ENCODE measurements at regions not wholly inside any gene's neighbourhood (a gene's known extent, or its start where the extent isn't known, plus 50 kb on each side); places are given as distances from the start of the nearest gene placed in this dataset.

DNA sequence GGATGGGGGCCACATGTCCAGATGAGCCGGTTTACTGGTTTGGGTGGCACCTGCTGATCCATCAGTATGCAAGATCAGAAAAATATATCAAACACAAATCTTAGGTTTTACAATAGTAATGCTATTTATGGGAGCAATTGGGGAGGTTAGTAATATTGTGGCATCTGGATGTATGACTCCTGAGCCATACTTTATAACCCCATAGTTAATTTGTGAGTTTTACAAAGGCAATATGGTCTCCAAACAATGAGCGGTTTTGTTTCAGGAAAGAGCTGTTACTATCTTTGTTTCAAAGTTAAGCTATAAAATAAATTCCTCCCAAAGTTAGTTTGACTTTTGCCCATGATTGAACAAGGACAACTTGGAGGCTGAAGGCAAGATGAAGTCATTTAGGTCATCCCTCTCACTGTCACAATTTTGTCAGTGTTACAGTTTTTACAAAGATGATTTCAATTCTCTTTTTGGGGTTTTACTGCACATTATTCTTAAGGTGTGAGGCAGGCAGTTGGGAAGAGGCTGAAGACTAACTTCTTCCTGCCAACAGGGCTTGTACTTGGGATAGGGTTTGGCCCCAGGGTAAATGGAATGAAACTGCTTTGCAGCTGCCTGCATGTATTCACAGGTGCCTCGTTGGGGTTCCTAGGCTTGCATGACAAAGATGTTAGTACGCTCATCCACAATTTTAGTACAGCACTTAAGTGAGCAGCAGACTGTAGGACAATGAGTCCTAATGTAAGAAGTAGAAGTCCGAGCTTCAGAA, 296.6 kb upstream of the NDN start (continued):
- TF ChIP-seq ZNF274 (IDR thresholded peaks at IDR 0.05; ENCODE audit: low read depth, low read length) (no peak), ZFX (IDR thresholded peaks at IDR 0.05) (no peak), RAD21 (IDR thresholded peaks at IDR 0.05; ENCODE audit: low read depth) (no peak), POLR2A (IDR thresholded peaks at IDR 0.05; ENCODE audit: borderline replicate concordance, extremely low read depth, insufficient read depth, insufficient read length) (no peak), CBX3 (IDR thresholded peaks at IDR 0.05; ENCODE audit: low read depth) (no peak), FOSL1 (IDR thresholded peaks at IDR 0.05; ENCODE audit: low read depth) (no peak), CEBPB (IDR thresholded peaks at IDR 0.05; ENCODE audit: low read depth) (no peak)
- TF ChIP-seq, protein P1, sequence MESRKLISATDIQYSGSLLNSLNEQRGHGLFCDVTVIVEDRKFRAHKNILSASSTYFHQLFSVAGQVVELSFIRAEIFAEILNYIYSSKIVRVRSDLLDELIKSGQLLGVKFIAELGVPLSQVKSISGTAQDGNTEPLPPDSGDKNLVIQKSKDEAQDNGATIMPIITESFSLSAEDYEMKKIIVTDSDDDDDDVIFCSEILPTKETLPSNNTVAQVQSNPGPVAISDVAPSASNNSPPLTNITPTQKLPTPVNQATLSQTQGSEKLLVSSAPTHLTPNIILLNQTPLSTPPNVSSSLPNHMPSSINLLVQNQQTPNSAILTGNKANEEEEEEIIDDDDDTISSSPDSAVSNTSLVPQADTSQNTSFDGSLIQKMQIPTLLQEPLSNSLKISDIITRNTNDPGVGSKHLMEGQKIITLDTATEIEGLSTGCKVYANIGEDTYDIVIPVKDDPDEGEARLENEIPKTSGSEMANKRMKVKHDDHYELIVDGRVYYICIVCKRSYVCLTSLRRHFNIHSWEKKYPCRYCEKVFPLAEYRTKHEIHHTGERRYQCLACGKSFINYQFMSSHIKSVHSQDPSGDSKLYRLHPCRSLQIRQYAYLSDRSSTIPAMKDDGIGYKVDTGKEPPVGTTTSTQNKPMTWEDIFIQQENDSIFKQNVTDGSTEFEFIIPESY (IDR thresholded peaks at IDR 0.05; ENCODE audit: extremely low read depth, insufficient replicate concordance, low read length): no peak

DNA sequence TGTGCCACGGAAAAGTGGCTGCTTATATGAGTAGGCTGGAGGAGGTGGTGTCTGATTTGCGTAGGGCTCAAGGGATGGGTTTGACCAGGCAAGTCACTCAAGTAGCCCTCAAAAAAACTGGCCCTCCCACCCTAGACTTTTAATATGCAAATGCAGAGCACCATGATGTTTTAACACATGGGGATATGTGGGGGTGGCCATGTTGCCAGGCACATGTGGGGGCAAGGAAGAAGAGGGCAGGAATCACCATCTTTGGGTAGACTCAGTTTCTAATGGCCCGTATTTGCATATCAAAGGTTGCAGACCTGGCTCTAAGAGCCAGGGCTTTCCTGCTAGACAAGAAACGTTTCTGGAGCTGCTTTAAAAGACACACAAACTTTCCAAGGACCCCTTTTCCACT, 307.2 kb upstream of the NDN start:
- H3K4me1 ChIP-seq (ENCODE audit: control insufficient read depth in 1 of 2, insufficient read depth in 2 of 2, low read length in 2 of 2): no peaks in the 10 kb centered on the region
- H3K79me2 ChIP-seq (ENCODE audit: insufficient read depth, low read length): no peaks in the 10 kb centered on the region
- no peak overlapping the region for H3K4me3 ChIP-seq (replicated peaks in 1 of 2; ENCODE audit: low read depth in 1 of 2, low read length in 2 of 2)
- H3K9me2 ChIP-seq (ENCODE audit: insufficient read depth): no peaks in the 10 kb centered on the region
- H3K9me3 ChIP-seq (ENCODE audit: control insufficient read depth in 1 of 2, insufficient read depth in 1 of 2, low read depth in 1 of 2, low read length in 2 of 2): peaks cover 0 to 47% of the 10 kb centered on the region in 2 experiments; a peak in 2 of 4 replicates
- ATAC-seq: no peak
- H3K4me2 ChIP-seq (ENCODE audit: low read length): no peak overlapping the region
- H3K27ac ChIP-seq (ENCODE audit: low read depth, low read length): no peak overlapping the region
- no peak for DNase-seq (ENCODE audit: low read depth, low spot score)
- no peaks in the 10 kb centered on the region for H4K20me1 ChIP-seq (ENCODE audit: insufficient read depth)
- TF ChIP-seq EZH2 (IDR thresholded peaks at IDR 0.05) (no peak), ZFX (IDR thresholded peaks at IDR 0.05) (no peak), CEBPB (IDR thresholded peaks at IDR 0.05; ENCODE audit: low read depth) (no peak), POLR2AphosphoS5 (IDR thresholded peaks at IDR 0.05; ENCODE audit: low read depth, low read length) (no peak), ZNF274 (IDR thresholded peaks at IDR 0.05; ENCODE audit: low read depth, low read length) (no peak), RAD21 (IDR thresholded peaks at IDR 0.05; ENCODE audit: low read depth) (no peak), TCF7L2 (IDR thresholded peaks at IDR 0.05; ENCODE audit: borderline replicate concordance, extremely low read depth, insufficient read depth, insufficient read length) (no peak), POLR2A (IDR thresholded peaks at IDR 0.05; ENCODE audit: borderline replicate concordance, extremely low read depth, insufficient read depth, insufficient read length) (no peak), FOSL1 (IDR thresholded peaks at IDR 0.05; ENCODE audit: low read depth) (no peak), SIN3A (IDR thresholded peaks at IDR 0.05; ENCODE audit: low read depth) (no peak), SP1 (IDR thresholded peaks at IDR 0.05; ENCODE audit: low read depth) (no peak), ELF1 (IDR thresholded peaks at IDR 0.05; ENCODE audit: borderline replicate concordance, low read depth) (no peak)
- TF ChIP-seq, protein P2, sequence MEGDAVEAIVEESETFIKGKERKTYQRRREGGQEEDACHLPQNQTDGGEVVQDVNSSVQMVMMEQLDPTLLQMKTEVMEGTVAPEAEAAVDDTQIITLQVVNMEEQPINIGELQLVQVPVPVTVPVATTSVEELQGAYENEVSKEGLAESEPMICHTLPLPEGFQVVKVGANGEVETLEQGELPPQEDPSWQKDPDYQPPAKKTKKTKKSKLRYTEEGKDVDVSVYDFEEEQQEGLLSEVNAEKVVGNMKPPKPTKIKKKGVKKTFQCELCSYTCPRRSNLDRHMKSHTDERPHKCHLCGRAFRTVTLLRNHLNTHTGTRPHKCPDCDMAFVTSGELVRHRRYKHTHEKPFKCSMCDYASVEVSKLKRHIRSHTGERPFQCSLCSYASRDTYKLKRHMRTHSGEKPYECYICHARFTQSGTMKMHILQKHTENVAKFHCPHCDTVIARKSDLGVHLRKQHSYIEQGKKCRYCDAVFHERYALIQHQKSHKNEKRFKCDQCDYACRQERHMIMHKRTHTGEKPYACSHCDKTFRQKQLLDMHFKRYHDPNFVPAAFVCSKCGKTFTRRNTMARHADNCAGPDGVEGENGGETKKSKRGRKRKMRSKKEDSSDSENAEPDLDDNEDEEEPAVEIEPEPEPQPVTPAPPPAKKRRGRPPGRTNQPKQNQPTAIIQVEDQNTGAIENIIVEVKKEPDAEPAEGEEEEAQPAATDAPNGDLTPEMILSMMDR (IDR thresholded peaks at IDR 0.05 in 2 of 3, conservative IDR thresholded peaks at IDR 0.05 in 1 of 3; ENCODE audit: borderline replicate concordance in 1 of 3, insufficient read depth in 1 of 3, low read depth in 2 of 3, low read length in 2 of 3): no peak
- TF ChIP-seq, protein P1 (IDR thresholded peaks at IDR 0.05; ENCODE audit: extremely low read depth, insufficient replicate concordance, low read length): no peak
- H3K9ac ChIP-seq (ENCODE audit: low read length): no peak overlapping the region
- no peaks in the 10 kb centered on the region for H3K27me3 ChIP-seq (ENCODE audit: insufficient read depth, low read length)
- POLR2A ChIA-PET: no interaction called here
- CTCF ChIA-PET: no interaction called here
- intact Hi-C loops (cut with micrococcal nuclease): no loop called here
- no peaks in the 10 kb centered on the region for H3K36me3 ChIP-seq (ENCODE audit: control insufficient read depth in 1 of 2, insufficient read depth in 2 of 2, low read length in 2 of 2)
- BruUV-seq (replicated peaks): no TSS peak
- no peak overlapping the region for H2AFZ ChIP-seq (ENCODE audit: low read depth, low read length, poor library complexity, severe bottlenecking)
- RAD21 ChIA-PET (ENCODE audit: low non-redundant PET in 1 of 2, low total read pairs in 2 of 2, uncharacterized antibody in 2 of 2, unreplicated experiment in 2 of 2): no interaction called here

Measured in HCT116 (cell line).